Gastroesophageal sphincter (tissue), 3 donors: ENCODE measurements at regions not wholly inside any gene's neighbourhood (a gene's known extent, or its start where the extent isn't known, plus 50 kb on each side); places are given as distances from the start of the nearest gene placed in this dataset.

Experiments used
- POLR2A ChIP-seq, 2 donors: fragments of 450-650 bp; IDR thresholded peaks; one replicate each; pipeline ENCODE4 v1.6.1; 2017; ENCODE audit warnings: antibody characterized with exemption in 2 of 2, mild to moderate bottlenecking in 2 of 2, moderate library complexity in 1 of 2
- POLR2AphosphoS5 ChIP-seq: sonication (generic); formaldehyde crosslinking; IDR thresholded peaks from one replicate; pipeline ENCODE4 v1.6.1; 2017; ENCODE audit warnings: antibody characterized with exemption
- TF ChIP-seq, protein P1 (sequence below), 4 experiments: fragments of 200-600 bp in 2 of 4; fragments of 450-650 bp in 2 of 4; sonication (generic) in 1 of 4; IDR thresholded peaks; one replicate each; pipeline ENCODE4 v1.5.1; 2017 to 2019; ENCODE audit warnings: antibody characterized with exemption in 4 of 4, mild to moderate bottlenecking in 2 of 4, moderate library complexity in 2 of 4

DNA sequence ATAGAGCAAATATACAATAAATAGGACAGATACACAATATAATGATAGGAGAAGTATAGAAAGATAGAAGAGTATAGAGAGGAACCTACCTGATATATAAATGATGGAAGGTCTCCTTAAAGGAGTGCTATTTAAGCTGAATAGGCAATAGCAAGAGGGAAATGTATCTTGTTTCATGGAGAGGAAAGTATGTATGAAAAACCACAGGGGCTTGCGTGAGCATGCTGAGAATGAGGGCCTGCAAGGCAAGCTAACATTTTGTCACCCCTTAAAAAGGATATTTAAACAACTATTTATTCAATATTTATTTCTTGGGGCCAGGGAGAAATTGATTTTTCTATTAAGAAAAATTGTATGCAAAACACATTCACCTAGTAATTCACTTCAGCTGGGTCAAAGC is 150.9 kb upstream of the ZRANB2 start:
- TF ChIP-seq, protein P1, sequence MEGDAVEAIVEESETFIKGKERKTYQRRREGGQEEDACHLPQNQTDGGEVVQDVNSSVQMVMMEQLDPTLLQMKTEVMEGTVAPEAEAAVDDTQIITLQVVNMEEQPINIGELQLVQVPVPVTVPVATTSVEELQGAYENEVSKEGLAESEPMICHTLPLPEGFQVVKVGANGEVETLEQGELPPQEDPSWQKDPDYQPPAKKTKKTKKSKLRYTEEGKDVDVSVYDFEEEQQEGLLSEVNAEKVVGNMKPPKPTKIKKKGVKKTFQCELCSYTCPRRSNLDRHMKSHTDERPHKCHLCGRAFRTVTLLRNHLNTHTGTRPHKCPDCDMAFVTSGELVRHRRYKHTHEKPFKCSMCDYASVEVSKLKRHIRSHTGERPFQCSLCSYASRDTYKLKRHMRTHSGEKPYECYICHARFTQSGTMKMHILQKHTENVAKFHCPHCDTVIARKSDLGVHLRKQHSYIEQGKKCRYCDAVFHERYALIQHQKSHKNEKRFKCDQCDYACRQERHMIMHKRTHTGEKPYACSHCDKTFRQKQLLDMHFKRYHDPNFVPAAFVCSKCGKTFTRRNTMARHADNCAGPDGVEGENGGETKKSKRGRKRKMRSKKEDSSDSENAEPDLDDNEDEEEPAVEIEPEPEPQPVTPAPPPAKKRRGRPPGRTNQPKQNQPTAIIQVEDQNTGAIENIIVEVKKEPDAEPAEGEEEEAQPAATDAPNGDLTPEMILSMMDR (IDR thresholded peaks at IDR 0.05): no peak
- TF ChIP-seq POLR2A (IDR thresholded peaks at IDR 0.05) (no peak), POLR2AphosphoS5 (no peak)
